ENCODE measurements at regions not wholly inside any gene's neighbourhood (a gene's known extent, or its start where the extent isn't known, plus 50 kb on each side); places are given as distances from the start of the nearest gene placed in this dataset.
"Not testable (repeated sequence)": the region's sequence is repeated elsewhere in the genome, so short reads cannot be mapped to it uniquely, and the experiment has no call there.

DNA sequence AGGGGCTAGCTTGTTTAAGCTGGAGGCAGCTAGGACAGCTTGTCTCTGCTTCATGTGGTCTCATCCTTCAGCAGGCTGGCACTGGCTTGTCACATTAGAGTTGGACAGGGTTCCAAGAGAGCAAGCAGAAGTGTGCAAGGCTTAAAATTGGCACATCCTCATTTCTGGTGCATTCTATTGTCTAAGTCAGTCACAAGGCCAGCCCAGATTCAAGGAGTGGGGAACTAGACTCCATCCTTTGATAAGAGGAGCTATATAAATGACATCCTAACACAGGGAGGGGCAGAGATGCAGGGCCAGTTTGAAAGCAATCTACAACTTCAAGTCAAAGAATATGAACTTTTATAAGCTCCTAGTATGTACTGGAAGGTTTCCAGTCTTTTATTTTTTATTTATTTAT lies 313.2 kb downstream of the PTTG2 start:
- intact Hi-C loops (cut with DNase I) = no loop called here
- DNase-seq (ENCODE audit: low spot score) = no peak

DNA sequence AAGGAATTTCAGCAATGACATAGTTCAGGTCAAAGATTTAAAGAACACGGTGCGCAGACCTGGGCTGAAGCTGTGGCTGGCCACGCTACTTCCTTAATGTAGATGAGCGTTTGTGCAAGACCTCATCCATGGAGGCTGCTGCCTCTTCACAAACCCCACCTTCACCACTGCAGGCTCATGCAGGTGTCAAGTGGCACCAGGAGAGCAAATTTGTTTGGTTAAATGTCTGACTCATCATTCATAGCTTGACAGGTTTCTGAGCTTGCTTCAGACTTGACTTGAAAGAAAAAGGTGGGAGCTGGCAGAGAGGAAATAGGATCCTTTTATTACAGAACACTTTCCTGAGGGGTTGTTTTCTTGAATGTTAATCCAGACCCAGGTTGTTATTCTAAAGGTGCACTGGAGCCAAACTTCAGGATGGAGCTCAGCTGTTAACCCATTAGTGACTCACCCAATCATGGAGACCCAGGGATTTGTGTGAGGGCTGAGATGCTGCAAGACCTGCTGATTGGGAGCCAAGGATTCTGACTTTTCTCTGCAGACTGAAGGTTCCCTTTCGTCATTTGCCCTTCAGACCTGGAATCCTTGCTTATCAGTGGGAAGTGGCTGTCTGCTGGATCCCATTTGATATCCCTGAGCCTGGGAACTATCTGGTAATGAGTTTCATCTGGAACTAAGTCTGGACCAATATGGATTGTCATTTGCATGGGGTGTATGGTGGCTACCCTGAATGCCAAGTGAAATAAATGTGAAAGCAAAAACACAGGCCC lies 315.3 kb downstream of the PTTG2 start:
- intact Hi-C loops (cut with DNase I) = no loop called here
- DNase-seq (ENCODE audit: low spot score) = no peak

DNA sequence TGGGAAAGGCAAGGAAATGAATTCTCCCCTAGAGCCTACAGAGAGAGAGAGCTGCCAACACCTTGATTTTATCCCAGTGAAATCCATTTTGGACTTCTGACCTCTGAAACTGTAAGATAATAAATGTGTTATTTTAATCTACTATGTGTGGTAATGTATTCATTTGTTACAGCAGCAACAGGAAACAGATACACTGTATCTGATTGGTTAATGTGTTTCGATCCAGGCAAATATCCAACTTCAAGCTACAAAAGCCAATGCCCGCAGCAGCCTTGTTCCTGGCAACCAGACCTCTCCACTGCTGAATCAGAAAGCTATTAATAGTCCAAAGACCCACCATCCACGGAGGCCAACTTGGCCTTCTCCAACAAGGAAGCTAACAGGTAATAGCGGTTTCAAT lies 318.1 kb downstream of the PTTG2 start:
- intact Hi-C loops (cut with DNase I) = no loop called here
- DNase-seq (ENCODE audit: low spot score) = no peak

DNA sequence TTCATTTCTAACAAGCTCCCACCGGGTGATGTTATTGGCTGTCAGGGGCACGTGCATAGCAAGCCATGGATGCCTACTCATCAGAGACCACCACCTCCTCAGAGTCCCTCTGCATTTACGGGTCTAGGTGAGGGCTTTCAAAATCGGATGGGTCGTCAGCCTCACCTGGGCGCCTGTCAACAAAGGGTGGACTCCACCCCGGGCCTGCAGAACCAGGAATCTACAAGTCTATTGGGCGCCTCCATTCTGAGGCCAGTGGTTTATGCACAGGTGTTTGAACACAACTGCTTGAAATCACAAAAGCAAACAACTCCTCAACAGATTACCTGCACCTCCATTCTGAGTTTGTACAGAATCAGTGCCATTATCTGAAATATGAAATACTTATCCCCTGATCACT lies 318.9 kb downstream of the PTTG2 start:
- intact Hi-C loops (cut with DNase I) = no loop called here
- DNase-seq (ENCODE audit: low spot score) = no peak

DNA sequence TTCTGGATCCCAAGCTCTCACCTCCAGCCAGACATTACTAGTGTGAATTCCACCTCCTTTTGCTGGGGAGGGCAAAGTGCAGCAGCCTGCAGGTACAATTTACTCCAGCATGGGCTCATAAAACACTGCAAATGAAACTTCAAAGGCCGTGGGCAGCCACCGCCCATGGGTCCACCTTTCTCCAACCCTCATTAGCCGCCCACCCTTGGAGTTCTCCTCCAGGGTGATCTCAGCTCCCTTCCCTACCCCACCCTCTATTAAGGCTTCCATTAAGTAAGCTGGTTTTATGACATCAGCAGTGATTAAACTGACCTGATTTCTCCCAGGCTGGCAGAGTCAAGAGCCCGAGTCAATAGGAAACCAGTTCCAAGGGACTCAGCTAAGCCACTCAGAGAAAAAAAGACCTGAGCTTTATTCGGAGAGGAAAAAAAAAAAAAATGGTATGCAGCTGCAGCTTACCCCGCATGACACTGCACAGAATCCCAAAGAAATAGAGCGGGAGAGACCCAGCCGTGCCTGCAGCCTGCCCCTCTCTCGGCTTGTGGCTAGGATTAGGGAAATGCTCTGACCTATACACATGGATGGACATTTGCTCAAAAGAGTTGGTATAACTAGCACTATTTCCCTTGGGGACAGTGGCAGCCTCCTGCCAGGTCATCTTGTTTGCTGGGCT lies 319.6 kb downstream of the PTTG2 start:
- intact Hi-C loops (cut with DNase I) = no loop called here
- DNase-seq (ENCODE audit: low spot score) = no peak

DNA sequence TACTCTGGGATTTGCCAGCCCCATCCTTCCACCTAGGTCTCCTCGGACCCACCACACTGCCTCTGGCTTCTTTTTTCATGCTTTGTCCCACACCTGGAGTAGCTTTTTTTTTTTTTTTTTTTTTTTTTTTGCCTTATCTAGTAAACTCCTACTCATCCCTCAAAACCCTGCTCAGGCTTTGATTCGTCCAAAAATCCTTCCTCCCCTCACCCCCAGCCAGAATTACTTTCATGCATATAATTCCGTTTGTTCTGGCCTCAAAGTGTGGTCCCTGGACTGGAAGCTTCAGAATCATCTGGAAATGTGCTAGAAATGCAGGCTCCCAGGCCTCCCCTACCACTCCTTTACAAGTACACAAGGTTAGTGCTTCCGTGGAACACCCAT lies 320.1 kb downstream of the PTTG2 start:
- intact Hi-C loops (cut with DNase I) = no loop called here
- no peak for DNase-seq (ENCODE audit: low spot score)

DNA sequence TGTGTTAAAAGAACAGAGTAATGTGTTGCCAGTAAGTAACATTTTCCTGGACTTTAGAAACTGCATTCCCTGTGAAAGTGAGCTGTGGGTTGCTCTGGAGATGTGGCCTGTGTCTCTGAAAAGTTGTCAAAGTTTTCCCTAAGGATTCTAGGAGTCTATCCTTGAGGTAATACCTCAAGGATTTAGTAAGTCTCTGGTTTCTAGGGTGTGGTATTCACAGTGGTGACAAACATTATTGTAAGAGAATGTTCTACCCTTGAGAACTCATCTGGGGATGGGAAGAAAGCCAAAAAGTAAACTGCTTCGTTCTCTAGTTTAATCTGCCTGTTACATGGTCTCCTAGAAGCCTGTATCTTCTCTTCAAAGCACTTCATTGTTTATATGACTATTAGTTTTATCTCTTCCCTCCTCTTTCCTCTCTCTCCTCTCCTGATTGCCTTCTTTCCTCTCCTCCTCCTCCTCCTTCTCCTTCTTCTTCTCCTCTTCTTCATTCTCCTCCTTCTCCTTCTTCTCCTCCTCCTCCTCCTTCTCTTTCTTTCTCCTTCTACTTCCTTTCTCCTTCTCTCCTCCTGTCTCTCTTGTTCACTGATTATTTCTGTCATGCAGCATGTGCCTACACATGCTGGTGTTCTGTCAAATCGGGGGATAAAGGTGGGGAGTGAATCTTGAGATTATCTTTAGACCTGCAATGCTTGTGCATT lies 321.3 kb downstream of the PTTG2 start:
- DNase-seq (ENCODE audit: low spot score) = no peak
- intact Hi-C loops (cut with DNase I) = no loop called here

DNA sequence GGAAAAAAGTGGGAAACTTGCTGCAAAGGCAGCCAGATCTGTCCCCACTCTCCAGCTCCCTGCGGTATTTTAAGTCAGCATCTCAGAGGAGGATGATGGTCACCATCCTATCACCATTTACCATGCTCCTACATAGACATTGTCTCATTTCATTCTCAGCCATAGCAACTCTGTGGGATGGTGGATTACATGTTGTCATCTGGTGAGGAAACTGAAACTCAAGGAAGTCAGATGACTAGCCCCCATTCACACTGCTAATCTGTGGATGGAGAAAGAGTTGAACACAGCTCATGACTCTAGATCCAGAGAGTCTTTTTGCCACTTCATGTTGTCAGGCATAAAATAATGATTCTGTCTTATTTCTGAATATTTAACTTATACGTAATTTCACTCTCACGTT lies 323.5 kb downstream of the PTTG2 start:
- no peak for DNase-seq (ENCODE audit: low spot score)
- intact Hi-C loops (cut with DNase I) = no loop called here

DNA sequence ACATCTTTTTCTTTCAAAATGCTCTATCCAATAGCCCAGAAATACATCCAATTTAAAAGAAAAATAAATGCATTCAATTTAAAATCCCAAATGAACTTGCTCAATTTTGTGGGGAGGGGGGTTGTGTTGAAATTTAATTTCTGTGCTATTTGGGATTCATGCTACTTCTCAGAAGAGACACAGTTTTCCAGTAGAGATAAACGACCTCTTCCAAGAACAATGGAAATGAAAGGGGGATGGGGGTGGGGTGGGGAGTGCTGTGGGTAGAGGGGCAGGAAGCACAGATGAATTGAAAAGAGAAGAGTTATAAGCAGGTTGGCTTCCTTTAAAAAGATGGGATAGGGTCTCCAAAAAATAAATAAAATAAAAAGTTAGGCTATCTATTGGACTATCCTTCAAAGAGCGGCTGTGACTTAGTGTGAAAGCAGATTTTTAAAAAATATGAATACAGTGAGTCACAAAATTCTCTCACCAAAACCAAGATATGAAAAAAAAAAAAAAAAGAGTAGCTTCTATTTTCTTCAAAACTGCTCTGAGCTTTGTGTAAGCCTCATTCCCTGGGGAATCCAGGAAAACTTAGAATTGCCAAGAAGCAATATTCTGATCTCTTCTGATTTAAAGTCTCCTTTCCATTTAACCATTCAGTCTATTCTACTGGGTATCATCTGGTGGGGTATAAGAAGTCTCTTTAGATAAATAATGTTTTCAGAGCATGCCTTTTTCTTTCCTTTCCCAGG lies 324.3 kb downstream of the PTTG2 start:
- DNase-seq (ENCODE audit: low spot score) = no peak
- intact Hi-C loops (cut with DNase I) = no loop called here

DNA sequence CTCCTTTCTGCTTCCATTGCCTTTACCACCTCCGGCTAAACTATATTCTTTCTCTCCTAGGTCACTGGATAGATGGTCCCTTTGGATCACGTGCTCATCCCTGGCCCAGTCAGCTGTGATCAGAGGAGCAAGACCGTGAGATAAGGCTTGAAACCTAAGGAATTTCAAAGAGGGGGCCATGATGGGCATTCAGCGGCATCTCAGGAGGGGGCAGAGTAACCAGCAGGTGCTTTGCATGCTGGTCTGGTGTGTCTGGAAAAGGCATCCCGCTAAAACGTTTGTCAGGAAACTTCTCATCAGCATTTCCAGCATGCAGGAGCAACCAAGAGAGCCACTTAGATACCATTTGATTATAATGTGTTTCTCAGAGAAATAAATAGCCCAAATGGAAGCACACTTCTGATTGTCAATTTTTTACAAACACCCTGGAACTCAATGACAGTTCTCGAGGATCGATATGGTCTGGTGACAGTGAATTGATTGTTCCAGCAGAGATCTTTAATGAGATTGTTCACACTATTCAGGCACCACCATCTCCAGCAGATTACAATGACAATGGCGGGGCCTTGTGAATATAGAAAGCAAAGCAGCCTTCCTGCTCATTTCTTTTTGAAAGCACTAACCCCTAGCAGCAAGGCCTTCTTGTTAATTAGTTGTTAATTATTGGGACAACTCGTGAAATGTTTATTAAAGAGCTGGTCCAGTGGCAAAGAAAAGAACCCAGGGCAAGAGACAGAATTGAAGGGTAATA lies 327.1 kb downstream of the PTTG2 start:
- no peak for DNase-seq (ENCODE audit: low spot score)
- intact Hi-C loops (cut with DNase I) = no loop called here

DNA sequence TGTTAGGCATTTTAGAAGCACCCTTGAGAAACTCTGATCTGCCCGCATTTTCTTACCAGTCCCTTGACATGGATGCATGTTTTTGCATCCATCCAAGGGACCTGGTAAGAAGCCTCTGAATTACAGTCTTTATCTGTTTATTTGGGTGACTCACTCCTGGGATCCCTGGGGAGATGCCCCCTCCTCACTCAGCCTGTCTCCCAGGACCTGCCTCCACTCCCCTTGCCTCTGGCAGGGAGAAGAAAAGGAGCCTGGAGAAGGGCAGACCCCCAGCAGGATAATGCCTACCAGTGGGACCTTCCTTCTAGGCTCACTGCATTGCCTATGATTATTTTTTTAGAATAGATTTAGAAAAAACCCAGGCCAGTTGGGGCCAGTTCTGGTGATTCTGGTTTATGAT lies 329.4 kb downstream of the PTTG2 start:
- intact Hi-C loops (cut with DNase I) = no loop called here
- DNase-seq (ENCODE audit: low spot score) = no peak

DNA sequence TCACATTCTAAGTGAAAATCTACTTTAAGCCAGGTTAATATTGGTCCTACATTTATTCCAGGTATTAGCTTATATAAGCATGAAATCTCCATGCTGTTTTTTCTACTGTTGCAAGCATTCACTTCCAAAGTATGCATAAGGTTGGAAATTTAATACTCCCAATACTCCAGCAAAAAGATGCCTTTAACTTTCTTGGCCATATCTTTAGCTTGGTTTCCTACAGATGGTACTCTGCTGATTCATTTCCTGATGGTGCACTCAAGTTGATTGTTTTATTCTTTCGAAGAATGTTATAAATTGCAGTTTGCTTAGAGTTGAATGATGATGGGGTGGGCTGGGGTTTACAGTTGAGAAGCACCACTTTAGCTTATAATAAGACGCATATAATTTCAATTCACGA lies 330.2 kb downstream of the PTTG2 start:
- intact Hi-C loops (cut with DNase I) = no loop called here
- no peak for DNase-seq (ENCODE audit: low spot score)

DNA sequence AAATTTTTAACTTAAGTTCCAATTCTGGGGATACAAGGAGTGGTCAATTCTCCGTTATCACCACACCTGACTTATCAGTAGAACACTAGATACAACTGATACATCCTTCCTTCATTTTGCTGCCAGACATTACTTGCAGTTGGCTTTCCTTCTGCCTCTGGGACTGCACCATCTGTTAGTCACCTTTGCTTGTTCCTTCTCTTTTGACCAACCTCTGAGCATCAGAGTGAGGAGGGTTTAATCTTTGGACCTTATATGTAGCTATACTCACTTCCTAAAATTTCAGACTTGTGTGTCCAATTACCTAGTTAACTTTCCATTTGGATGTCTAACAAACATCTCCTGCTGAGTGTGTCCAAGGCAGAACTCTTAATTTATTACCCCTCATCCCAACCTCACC lies 330.7 kb downstream of the PTTG2 start:
- intact Hi-C loops (cut with DNase I) = no loop called here
- no peak for DNase-seq (ENCODE audit: low spot score)

DNA sequence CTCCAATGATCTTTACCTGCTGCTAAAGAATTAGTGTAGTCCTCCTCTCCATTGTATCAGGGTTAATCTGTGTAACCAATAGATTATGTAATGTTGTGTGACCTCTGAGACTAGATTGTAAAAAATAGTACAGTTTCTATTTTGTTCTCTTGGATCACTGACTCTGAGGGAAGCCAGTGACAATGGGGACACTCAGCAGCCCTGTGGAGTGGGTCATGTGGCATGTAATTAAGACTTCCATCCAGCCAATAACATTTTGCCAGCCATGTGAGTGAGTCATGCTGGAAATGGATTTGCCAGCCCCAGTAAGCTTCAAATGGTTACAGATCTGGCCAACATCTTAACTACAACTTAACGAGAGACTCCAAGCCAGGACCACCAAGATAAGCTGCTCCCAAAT lies 332.3 kb downstream of the PTTG2 start:
- intact Hi-C loops (cut with DNase I) = no loop called here

DNA sequence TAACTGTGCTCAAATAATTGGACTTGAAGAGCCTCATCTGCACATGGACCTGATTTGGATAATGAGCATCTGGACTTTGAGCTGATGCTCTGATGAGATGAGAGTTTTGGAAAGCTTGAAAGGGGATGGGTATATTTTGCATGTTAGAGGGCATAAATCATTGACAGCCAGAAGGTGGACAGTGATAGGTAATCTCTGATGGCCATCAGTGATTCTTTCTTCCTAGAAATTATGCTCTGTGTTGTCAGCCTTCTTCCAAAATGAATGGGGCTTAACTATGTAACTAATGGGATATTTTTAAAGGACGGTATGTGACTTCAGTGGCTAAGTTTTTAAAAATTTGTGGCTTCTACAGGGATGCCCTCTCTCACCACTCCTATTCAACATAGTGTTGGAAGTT lies 334.0 kb downstream of the PTTG2 start:
- no peak for DNase-seq (ENCODE audit: low spot score)
- intact Hi-C loops (cut with DNase I) = no loop called here

More for the DNA sequence above, 332.3 kb downstream of the PTTG2 start:
- no peak for DNase-seq (ENCODE audit: low spot score)

DNA sequence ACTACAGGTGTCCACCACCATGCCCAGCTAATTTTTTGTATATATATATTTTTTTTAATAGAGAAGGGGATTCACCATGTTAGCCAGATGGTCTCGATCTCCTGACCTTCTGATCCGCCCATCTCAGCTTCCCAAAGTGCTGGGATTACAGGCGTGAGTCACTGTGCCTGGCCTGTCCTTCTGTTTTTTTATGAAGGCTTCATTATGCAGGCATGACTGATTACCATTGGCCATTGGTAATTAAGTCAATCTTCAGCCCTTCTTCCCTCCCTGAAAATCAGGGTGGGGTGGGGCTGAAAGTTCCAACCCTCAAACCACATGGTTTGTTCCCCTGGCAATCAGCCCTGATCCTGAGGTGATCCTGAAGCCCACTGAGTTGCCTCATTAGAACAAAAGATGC lies 336.9 kb downstream of the PTTG2 start:
- no peak for DNase-seq (ENCODE audit: low spot score)
- intact Hi-C loops (cut with DNase I) = no loop called here

DNA sequence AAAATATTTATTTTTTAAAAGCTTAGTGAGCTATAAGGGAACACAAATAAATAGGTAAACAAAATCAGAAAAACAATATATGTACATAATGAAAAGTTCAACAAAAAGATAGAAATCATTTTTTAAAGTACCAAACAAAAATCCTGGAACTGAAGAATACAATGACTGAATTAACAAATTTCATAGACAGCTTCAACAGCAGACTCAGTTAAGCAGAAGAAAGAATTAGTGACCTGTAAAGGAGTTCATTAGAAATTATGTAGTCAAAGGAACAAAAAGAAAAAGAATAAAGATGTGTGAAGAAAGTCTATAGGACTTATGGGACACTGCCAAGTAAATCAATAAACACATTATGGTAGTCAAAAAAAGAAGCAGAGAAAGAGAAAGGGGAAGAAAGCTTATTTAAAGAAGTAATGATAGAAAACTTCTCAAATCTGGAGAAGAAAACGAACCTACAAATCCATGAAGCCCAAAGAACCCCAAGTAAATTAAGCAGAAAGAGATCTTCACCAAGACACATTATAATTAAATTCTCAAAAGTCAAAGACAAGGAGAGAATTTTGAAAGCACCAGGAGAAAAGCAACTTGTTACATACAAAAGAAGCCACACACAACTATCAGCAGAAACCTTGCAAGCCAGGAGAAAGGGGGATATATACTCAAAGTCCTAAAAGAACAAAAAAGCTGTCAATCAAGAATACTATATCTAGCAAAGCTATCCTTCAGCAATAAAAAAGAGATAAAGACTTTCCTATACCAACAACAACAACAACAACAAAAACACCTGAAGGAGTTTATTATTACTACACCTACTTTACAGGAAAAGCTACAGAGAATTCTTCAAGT lies 338.9 kb downstream of the PTTG2 start:
- intact Hi-C loops (cut with DNase I) = no loop called here
- no peak for DNase-seq (ENCODE audit: low spot score)

DNA sequence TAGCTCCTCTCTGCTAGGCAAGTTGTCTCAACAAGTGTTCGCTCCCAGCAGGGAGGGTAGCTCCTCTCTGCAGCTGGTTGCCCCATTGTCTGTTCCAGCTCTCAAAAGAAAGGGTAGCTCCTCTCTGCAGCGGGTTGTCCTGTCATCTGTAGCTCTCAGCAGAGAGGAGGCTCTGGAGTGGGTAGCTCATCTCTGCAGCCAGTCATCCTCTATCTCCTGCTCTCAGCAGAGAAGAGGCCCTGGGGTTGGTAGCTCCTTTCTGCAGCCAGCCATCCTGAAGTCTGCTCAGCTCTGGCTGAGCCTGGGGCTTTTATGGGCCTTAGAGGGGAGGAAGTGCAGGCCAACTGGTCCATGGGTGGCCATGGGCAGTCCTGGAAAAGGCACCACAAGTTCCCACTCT lies 342.7 kb downstream of the PTTG2 start:
- no peak for DNase-seq (ENCODE audit: low spot score)
- intact Hi-C loops (cut with DNase I) = no loop called here

DNA sequence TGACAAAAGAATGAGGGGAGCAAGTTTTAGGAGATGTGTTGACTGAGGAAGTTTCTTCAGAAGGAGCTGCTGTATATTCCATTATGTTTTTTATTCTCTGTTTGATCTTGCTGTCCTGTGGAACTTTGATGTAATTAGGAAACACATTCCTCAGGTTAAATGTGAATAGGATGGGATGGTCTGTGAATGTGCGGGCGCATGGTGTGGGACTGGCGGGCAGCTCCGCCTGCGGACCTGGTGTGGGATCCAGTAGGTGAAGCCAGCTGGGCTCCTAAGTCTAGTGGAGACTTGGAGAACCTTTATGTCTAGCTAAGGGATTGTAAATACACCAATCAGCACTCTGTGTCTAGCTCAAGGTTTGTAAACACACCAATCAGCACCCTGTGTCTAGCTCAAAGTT lies 344.3 kb downstream of the PTTG2 start:
- DNase-seq (ENCODE audit: low spot score); intact Hi-C loops (cut with DNase I): not testable (repeated sequence)
